Transverse colon (tissue), 4 donors: ENCODE measurements at regions not wholly inside any gene's neighbourhood (a gene's known extent, or its start where the extent isn't known, plus 50 kb on each side); places are given as distances from the start of the nearest gene placed in this dataset.

ENCODE experiments used
- DNase-seq: peaks from one replicate; pipeline ENCODE4 v3.0.0-alpha.2; 2019
- H3K27ac ChIP-seq, 4 donors: fragments of 200-600 bp; sonication (generic); 2 replicates each; pipeline ENCODE4 v1.5.1; 2016 to 2018; ENCODE audit warnings: inconsistent platforms in 4 of 4
- H3K27me3 ChIP-seq: fragments of 200-600 bp; sonication (generic); 2 replicates; pipeline ENCODE4 v1.5.1; 2017; ENCODE audit warnings: inconsistent platforms
- H3K36me3 ChIP-seq, 4 donors: fragments of 200-600 bp; sonication (generic); 2 replicates each; pipeline ENCODE4 v1.5.1; 2017 to 2019; ENCODE audit warnings: inconsistent platforms in 4 of 4
- H3K4me1 ChIP-seq, 4 donors: fragments of 200-600 bp; sonication (generic); 2 replicates each; pipeline ENCODE4 v1.5.1; 2017 to 2020; ENCODE audit warnings: inconsistent platforms in 4 of 4
- H3K4me3 ChIP-seq, 4 donors: fragments of 200-600 bp; sonication (generic); 1 replicate in 1 of 4; 2 replicates in 3 of 4; pipeline versions ENCODE4 v1.5.1 to v1.6.1; 2017 to 2019; ENCODE audit warnings: inconsistent platforms in 4 of 4
- H3K9me3 ChIP-seq, 2 donors: fragments of 200-600 bp; sonication (generic); 2 replicates each; pipeline ENCODE4 v1.5.1; 2017 to 2019; ENCODE audit warnings: inconsistent platforms in 2 of 2
- CTCF ChIP-seq, 5 experiments: fragments of 200-600 bp in 3 of 5; fragments of 450-650 bp in 2 of 5; sonication (generic) in 3 of 5; IDR thresholded peaks; 1 replicate in 2 of 5; 2 replicates in 3 of 5; pipeline ENCODE4 v1.5.1; 2016 to 2017; ENCODE audit warnings: antibody characterized with exemption in 5 of 5, inconsistent platforms in 3 of 5, mild to moderate bottlenecking in 2 of 5, moderate library complexity in 1 of 5
- EP300 ChIP-seq: sonication (generic); formaldehyde crosslinking; IDR thresholded peaks from one replicate; pipeline ENCODE4 v1.6.1; 2017; ENCODE audit warnings: antibody characterized with exemption, low read depth
- POLR2A ChIP-seq: fragments of 450-650 bp; IDR thresholded peaks from one replicate; pipeline ENCODE4 v1.6.1; 2016; ENCODE audit warnings: antibody characterized with exemption, mild to moderate bottlenecking, moderate library complexity
- POLR2AphosphoS5 ChIP-seq, 3 donors: sonication (generic); formaldehyde crosslinking; IDR thresholded peaks; one replicate each; pipeline ENCODE4 v1.6.1; 2016; ENCODE audit warnings: antibody characterized with exemption in 3 of 3
- whole genome bisulfite sequencing, 2 donors: methylation state at CpG; one replicate each; pipeline ENCODE4 v1.1.5; 2018; ENCODE audit warnings: low coverage in 1 of 2; 5-methylcytosine and 5-hydroxymethylcytosine counted together
- in situ Hi-C, 4 donors: fragments of 200-750 bp; cut with MboI; loops; one replicate each; pipeline versions ENCODE4 v1.15.0 to v1.15.1; 2017; ENCODE audit warnings: low sequenced_read_pairs in 3 of 4, low pct_ligation_motif_present in 1 of 4, low pct_unique_long_range_greater_than_20kb in 1 of 4
- intact Hi-C: fragments of 100-400 bp; cut with DNase I; formaldehyde crosslinking; loops from one replicate; pipeline ENCODE4 v1.15.1; 2023; ENCODE audit warnings: low total_unique reads

DNA sequence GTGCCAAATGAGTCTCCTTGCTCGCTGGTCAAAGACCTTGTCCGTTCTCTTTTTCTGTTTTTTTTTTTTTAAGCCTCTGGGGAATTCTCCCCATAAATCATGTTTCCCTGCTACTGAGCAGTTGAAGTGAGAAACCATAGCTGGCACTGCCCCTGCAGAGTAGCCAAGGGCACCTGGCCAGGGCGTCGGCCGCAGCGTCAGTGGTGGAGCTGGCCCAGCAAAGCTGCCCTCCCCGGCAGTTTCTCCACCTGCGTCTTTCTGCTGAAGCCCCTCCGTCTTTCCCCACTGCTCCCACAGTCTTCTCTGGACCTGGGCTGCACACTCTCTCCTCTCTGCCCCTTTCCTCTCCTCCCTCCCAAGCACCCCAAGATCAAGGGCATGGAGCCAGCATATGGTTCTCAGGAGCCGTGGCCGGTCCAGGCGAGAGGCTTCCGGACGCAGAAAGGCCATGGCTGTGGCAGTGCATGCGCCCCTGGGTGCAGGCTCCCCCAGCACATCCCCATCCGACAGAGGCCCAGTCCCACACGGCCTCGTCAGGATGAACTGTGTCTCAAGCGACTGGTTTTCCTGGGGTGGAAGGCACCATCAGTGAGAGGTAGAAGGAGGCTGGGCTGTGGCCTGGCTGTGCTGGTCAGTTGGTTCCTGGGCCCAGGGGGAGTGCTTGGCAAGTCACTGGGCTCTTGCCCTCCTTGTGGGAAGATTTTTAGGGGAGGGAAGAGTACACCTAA lies 218.1 kb downstream of the ERMARD start:
- H3K4me1 ChIP-seq = no peaks in the 10 kb centered on the region
- H3K27ac ChIP-seq = no peak overlapping the region
- in situ Hi-C loops = no loop called here
- no peaks in the 10 kb centered on the region for H3K27me3 ChIP-seq
- H3K9me3 ChIP-seq = no peaks in the 10 kb centered on the region
- no peak for TF ChIP-seq EP300
- no peak for TF ChIP-seq POLR2A
- no peak for TF ChIP-seq CTCF (IDR thresholded peaks at IDR 0.05)
- no peak for TF ChIP-seq POLR2AphosphoS5 (IDR thresholded peaks at IDR 0.05)
- intact Hi-C loops = no loop called here
- 75 to 88% methylated on average over 7 to 19 of the region's 19 CpGs for WGBS, 2 donors
- no peaks in the 10 kb centered on the region for H3K36me3 ChIP-seq
- DNase-seq = no peak
- H3K4me3 ChIP-seq = no peak overlapping the region

DNA sequence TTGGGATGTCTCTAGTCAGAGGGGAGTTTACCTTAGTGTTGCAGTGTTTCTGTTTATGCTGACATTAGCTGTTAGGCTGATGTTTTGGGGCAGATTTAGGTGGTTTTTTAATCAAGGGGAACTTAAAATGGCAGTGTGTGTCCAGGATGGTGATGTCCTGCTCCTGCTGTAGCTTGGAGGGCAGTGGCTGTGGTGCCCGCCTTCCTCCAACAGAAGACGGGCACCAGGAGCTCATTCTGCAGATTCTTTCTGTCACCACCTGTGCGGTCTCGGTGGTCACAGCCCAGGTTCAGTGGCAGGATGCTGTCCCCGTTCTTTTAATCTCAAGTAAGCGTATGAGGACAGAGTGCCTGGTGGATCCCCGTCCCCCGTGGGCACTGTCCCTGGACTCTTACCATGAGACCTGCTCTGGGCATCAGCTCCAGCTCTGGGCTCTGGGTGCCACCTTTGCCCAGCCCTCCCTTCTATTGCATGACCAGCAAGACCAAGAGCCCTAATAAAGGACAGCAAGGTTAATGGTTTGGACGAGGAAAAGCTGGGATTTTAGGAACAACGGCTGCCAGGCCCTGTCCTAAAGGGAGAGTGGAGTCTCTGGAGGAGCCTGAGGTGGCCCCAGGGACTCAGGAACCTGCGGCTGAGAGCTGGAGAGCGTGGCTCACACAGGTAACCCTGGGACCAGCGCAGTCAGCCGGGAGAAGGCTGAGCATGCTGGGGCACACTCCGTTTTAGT lies 217.3 kb downstream of the ERMARD start:
- H3K27me3 ChIP-seq = no peaks in the 10 kb centered on the region
- no peak overlapping the region for H3K4me3 ChIP-seq
- in situ Hi-C loops = no loop called here
- no peak for DNase-seq
- TF ChIP-seq CTCF (IDR thresholded peaks at IDR 0.05) (no peak), EP300 (no peak), POLR2AphosphoS5 (IDR thresholded peaks at IDR 0.05) (no peak), POLR2A (no peak)
- no peaks in the 10 kb centered on the region for H3K9me3 ChIP-seq
- no peaks in the 10 kb centered on the region for H3K36me3 ChIP-seq
- intact Hi-C loops = no loop called here
- H3K4me1 ChIP-seq = no peaks in the 10 kb centered on the region
- WGBS, 2 donors = 76 to 100% methylated on average over 1 to 15 of the region's 15 CpGs
- H3K27ac ChIP-seq = no peak overlapping the region

- Histone ChIP-seq H3K27me3 (no peaks in the 10 kb centered on the region), H3K36me3 (no peaks in the 10 kb centered on the region), H3K4me3 (no peak overlapping the region), H3K27ac (no peak overlapping the region), H3K9me3 (no peaks in the 10 kb centered on the region), H3K4me1 (no peaks in the 10 kb centered on the region)
- in situ Hi-C loops = no loop called here
- TF ChIP-seq CTCF (IDR thresholded peaks at IDR 0.05) (no peak), EP300 (no peak), POLR2A (no peak), POLR2AphosphoS5 (IDR thresholded peaks at IDR 0.05) (no peak)
- intact Hi-C loops = no loop called here
- DNase-seq = no peak
- 45 to 57% methylated on average over 7 to 8 of the region's 8 CpGs for WGBS, 2 donors
Observed at GRCh38 chr6:169967687-169968086, 216.3 kb downstream of the ERMARD start.

DNA sequence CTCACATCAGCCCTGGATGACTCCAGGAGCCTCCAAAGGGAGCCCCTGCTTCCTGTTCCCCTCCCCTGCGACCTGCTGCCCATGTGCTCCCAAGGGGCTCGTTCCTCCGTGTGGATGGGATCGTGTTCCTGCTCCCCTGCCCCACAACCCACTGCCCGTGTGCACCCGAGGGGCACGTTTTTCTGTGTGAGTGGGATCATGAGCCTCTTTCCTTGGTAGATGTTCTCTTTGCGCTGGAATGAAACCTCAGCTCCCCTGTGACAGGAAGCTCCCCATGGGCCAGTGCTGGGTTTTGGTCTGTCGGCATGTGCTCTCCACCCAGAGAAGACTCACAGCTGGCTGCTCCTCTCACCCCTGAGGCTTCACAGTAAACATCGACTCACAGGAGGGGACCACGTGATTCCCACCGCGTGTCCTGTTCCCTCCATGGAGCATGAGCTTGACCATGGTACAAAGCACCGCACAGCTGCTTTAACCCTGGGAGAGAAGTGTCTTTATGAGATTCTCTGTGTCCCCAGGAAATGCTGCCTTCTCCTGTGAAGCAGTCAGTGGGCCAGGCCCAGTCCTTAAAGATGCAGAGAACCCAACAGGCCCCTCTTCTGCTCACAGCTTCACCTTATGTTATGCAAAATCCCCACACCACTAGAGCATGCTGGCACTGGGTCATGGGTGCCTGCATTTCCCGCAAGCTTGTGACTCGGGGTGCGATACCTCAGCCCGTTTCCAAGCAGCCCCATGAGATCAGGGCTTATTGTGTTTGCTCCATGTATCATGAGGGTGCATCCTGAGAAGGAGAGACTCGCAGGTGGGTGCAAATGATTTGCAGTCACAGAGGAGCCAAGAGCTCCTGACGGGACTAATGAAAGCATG lies 215.1 kb downstream of the ERMARD start:
- no peaks in the 10 kb centered on the region for H3K9me3 ChIP-seq
- peaks cover 9% of the 10 kb centered on the region for H3K27me3 ChIP-seq
- no peaks in the 10 kb centered on the region for H3K36me3 ChIP-seq
- H3K4me3 ChIP-seq = no peak overlapping the region
- H3K27ac ChIP-seq = no peak overlapping the region
- TF ChIP-seq CTCF (IDR thresholded peaks at IDR 0.05) = no peak
- TF ChIP-seq EP300 = no peak
- TF ChIP-seq POLR2A = no peak
- TF ChIP-seq POLR2AphosphoS5 (IDR thresholded peaks at IDR 0.05) = no peak
- DNase-seq = peak; percentile 6
- peaks cover 0 to 5% (median 0%) of the 10 kb centered on the region in 4 donors for H3K4me1 ChIP-seq
- intact Hi-C loops = no loop called here
- in situ Hi-C loops = no loop called here
- 81% methylated on average over 20 of the region's 20 CpGs; no CpG with 5 or more reads in 1 of the 2 donors for WGBS, 2 donors
